Breast epithelium (tissue), 3 donors: ENCODE measurements at regions not wholly inside any gene's neighbourhood (a gene's known extent, or its start where the extent isn't known, plus 50 kb on each side); places are given as distances from the start of the nearest gene placed in this dataset.

Experiments
- CTCF ChIP-seq, 3 donors: fragments of 450-650 bp; IDR thresholded peaks; one replicate each; pipeline ENCODE4 v1.5.1; 2016 to 2017; ENCODE audit warnings: antibody characterized with exemption in 3 of 3, mild to moderate bottlenecking in 3 of 3, moderate library complexity in 3 of 3
- POLR2A ChIP-seq: fragments of 450-650 bp; IDR thresholded peaks from one replicate; pipeline ENCODE4 v1.6.1; 2016; ENCODE audit warnings: antibody characterized with exemption, mild to moderate bottlenecking, moderate library complexity

GRCh38 chr6:3523966-3524365 lies 67.1 kb upstream of the SLC22A23 start:
- no peak for TF ChIP-seq CTCF (IDR thresholded peaks at IDR 0.05)
- TF ChIP-seq POLR2A, result no peak
